ENCODE measurements at regions not wholly inside any gene's neighbourhood (a gene's known extent, or its start where the extent isn't known, plus 50 kb on each side); places are given as distances from the start of the nearest gene placed in this dataset.

DNA sequence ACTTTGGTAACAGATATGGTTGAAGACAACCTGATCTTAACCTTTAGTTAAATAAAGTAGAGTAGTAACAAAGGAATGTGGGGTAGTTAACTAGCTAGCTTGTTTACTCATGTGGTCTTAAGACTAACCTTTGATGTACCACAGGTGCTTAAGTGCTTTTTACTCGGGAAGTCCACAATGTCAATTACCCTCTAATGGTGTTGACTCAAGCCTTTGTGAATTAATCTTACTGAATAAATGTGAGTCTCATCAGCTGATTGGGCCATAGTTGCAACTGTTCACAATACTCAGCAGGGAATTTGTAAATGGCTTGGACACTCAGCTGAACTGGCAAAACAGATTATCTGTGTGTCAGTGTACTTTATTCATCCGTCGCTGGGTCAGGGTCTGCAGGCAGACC lies 119.0 kb upstream of the UGT8 start:
- TF ChIP-seq, protein P1, sequence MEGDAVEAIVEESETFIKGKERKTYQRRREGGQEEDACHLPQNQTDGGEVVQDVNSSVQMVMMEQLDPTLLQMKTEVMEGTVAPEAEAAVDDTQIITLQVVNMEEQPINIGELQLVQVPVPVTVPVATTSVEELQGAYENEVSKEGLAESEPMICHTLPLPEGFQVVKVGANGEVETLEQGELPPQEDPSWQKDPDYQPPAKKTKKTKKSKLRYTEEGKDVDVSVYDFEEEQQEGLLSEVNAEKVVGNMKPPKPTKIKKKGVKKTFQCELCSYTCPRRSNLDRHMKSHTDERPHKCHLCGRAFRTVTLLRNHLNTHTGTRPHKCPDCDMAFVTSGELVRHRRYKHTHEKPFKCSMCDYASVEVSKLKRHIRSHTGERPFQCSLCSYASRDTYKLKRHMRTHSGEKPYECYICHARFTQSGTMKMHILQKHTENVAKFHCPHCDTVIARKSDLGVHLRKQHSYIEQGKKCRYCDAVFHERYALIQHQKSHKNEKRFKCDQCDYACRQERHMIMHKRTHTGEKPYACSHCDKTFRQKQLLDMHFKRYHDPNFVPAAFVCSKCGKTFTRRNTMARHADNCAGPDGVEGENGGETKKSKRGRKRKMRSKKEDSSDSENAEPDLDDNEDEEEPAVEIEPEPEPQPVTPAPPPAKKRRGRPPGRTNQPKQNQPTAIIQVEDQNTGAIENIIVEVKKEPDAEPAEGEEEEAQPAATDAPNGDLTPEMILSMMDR (conservative IDR thresholded peaks at IDR 0.05; ENCODE audit: low read depth, low read length) = no peak
- no peak for DNase-seq (ENCODE audit: low read depth)
- H3K4me3 ChIP-seq (ENCODE audit: low read depth, low read length) = no peak overlapping the region

DNA sequence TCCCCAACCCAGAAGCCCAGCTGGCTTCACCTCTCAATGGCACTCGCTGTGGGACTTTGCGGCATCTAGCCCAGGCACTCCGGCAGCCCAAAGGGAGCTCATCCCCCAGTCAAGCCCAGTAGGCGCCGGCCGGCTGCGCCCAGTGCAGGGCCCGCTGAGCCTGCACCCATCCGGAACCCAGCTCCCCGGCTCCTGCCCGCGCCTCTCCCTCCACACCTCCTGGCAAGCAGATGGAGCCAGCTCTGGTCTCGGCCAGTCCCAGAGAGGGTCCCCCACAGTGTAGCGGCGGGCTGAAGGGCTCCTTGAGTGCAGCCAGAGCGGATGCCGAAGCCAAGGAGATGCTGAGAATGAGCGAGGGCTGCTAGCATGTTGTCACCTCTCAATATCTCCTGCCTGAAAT lies 116.8 kb upstream of the UGT8 start:
- no peak overlapping the region for H3K4me3 ChIP-seq (ENCODE audit: low read depth, low read length)
- DNase-seq (ENCODE audit: low read depth) = no peak
- TF ChIP-seq, protein P1 (conservative IDR thresholded peaks at IDR 0.05; ENCODE audit: low read depth, low read length) = no peak

DNA sequence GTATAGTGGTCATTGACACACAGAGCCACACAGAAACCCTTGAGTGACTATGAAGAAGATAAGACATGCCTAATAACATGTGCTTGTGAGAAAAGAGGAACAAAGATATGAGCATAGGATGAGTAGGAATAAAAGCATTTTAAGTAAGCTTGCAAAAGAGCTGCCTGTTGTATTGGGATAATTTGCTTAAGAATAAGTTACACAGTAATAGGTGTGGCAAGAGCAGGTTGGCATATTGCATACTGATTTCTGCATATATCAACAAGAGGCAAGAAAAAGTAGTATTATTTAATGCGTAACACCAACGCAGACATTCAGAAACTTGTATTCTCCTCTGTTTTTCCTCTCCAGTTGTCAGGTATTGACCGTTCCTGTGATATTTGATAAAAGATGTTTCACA lies 111.5 kb upstream of the UGT8 start:
- DNase-seq (ENCODE audit: low read depth) = no peak
- H3K4me3 ChIP-seq (ENCODE audit: low read depth, low read length) = no peak overlapping the region
- TF ChIP-seq, protein P1 (conservative IDR thresholded peaks at IDR 0.05; ENCODE audit: low read depth, low read length) = no peak

DNA sequence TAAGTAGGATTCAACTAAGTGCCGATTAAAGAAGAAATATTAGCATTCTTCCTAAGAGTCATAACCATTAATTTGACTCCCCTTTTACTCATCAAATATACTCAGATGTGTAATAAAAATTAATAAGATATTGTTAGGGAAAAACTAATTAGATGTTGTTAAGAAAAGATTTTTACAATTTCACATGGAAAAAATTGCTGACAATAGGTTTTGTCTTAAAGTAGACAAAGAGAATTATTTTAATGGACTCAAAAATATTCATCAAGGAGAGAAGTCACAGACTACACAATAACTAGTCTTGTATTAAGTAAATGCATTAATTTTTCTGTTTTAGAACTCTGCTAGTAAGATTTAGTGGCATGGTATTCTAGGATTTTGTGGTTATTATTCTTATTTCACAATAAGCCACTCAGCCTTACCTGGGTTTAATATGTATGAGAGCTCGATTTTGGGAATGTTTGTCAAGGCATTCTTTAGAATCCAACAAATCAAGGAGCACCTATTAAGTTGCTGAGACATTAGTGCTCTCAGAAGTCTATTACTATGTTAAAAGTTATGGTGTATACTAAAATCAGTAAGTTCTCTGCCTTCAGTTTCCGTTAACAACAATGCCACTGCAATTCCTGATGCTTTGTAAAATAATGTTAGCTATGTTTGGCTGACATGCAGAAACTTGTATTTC lies 110.2 kb upstream of the UGT8 start:
- TF ChIP-seq, protein P1 (conservative IDR thresholded peaks at IDR 0.05; ENCODE audit: low read depth, low read length) = no peak
- H3K4me3 ChIP-seq (ENCODE audit: low read depth, low read length) = no peak overlapping the region
- no peak for DNase-seq (ENCODE audit: low read depth)

DNA sequence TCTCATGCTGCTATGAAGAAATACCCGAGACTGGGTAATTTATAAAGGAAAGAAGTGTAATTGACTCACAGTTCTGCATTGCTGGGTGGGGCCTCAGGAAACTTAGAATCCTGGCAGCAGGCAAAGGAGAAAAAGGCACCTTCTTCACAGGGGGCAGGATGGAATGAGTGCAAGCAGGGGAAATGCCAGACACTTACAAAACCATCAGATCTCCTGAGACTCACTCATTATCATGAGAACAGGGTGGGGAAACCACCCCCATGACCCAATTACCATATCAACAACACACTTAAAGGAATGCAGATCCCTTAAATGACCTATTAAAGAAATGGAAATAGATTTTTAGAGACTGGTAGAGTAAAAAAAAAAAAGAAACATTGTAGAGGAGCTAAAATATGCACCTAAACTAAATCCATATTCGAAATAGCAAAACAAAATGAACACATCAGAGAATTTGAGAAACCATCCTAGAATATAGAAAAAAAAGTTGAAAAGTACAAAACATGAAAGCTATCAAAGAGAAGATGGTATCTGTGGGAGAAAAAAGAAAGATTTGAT lies 104.3 kb upstream of the UGT8 start:
- H3K4me3 ChIP-seq (ENCODE audit: low read depth, low read length) = no peak overlapping the region
- TF ChIP-seq, protein P1 (conservative IDR thresholded peaks at IDR 0.05; ENCODE audit: low read depth, low read length) = no peak
- no peak for DNase-seq (ENCODE audit: low read depth)

DNA sequence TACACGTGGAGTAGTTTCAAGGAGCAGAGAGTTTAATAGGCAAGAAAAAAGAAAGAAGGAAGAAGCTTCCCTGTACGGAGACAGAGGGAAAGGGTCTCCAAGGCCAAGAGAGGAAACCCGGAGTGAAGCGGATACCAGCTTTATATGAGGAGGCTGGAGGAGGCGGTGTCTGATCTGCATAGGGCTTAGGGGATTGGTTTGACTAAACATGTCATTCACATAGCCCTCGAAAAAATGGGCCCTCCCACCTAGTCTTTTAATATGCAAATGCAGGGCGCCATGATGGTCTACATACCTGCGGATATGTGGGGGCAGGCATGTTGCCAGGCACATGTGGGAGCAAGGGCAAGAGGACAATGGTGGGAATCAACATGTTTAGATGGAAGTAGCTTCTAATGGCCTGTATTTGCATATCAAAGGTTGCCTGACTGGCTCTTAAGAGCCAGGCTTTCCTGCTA lies 103.1 kb upstream of the UGT8 start:
- no peak overlapping the region for H3K4me3 ChIP-seq (ENCODE audit: low read depth, low read length)
- no peak for DNase-seq (ENCODE audit: low read depth)
- TF ChIP-seq, protein P1 (conservative IDR thresholded peaks at IDR 0.05; ENCODE audit: low read depth, low read length) = no peak

DNA sequence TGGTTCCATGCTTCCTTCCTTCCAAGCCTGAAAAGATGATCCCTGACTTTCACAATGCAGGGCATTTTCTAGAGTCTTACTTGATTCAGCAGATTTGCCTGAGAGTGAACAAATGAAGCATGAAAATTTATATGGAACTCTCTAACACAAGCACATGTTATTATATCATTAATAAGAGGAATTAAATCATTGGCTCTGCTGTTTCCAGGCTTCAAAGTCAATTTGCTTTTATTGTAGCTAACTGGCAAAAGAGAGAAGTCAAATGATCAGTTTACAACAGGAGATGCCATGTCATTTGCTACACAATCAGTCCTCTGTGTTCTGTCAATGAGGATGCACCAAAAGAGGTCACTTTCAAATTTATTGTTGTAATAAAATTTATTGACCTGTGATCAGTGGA lies 101.5 kb upstream of the UGT8 start:
- TF ChIP-seq, protein P1 (conservative IDR thresholded peaks at IDR 0.05; ENCODE audit: low read depth, low read length) = no peak
- DNase-seq (ENCODE audit: low read depth) = no peak

More for the DNA sequence above, 101.5 kb upstream of the UGT8 start:
- no peak overlapping the region for H3K4me3 ChIP-seq (ENCODE audit: low read depth, low read length)
